Effector memory CD8-positive, alpha-beta T cell (primary cell): ENCODE measurements at regions not wholly inside any gene's neighbourhood (a gene's known extent, or its start where the extent isn't known, plus 50 kb on each side); places are given as distances from the start of the nearest gene placed in this dataset.

Experiments
- ATAC-seq: fragments of 150-1000 bp; cut with Tn5 transposase; replicated peaks from 2 replicates; pipeline ENCODE4 v1.10.0; 2021; ENCODE audit warnings: mild to moderate bottlenecking, moderate library complexity
- DNase-seq, 3 experiments: peaks; one replicate each; pipeline ENCODE4 v3.0.0; 2021
- H3K27ac Mint-ChIP-seq, 2 donors: one replicate each; pipeline ENCODE4 v1.8.0; 2022; ENCODE audit warnings: mild to moderate bottlenecking in 2 of 2, mixed read lengths in 2 of 2, moderate library complexity in 2 of 2
- H3K27me3 Mint-ChIP-seq, 2 donors: one replicate each; pipeline ENCODE4 v1.8.0; 2022; ENCODE audit warnings: mixed read lengths in 2 of 2
- H3K36me3 Mint-ChIP-seq: one replicate; pipeline ENCODE4 v1.8.0; 2022; ENCODE audit warnings: mild to moderate bottlenecking, moderate library complexity, mixed read lengths; ENCODE audit not compliant: insufficient read depth
- H3K4me1 Mint-ChIP-seq, 2 donors: one replicate each; pipeline ENCODE4 v1.8.0; 2022; ENCODE audit warnings: low read depth in 2 of 2, mixed read lengths in 2 of 2
- H3K4me3 Mint-ChIP-seq, 2 donors: one replicate each; pipeline ENCODE4 v1.8.0; 2022; ENCODE audit warnings: mild to moderate bottlenecking in 2 of 2, mixed read lengths in 2 of 2, moderate library complexity in 2 of 2
- H3K9me3 Mint-ChIP-seq, 2 donors: one replicate each; pipeline ENCODE4 v1.8.0; 2022; ENCODE audit warnings: mixed read lengths in 2 of 2

DNA sequence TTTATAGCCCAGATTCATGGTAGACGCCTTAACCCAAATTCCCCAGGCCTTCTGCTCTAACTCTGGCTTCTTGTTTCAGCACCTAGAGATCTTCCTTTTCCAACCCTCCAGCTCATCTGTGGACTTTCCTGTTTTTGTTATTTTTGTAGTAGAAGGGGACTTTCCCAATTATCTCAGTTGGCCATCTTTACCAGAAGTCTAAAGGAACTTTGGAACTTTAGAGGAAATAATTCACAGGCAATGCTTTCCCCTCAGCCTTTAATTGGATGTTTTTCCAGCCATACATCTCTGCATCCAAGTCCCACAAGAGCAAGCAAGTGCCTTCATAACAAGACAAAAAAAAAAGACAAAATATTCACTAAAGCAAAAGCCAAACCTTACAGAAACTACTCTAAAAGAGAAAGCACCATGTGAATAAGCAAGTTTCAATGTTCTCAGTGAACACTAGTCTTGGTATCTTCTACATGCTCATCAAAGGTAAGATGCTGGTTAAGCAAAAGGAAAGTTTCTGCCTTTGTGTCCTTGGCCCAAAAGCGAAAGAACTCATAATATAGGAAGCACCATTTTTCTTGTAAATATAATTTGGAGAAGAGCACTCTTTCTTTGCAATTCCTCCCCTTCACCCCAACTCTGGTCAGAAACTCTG, 377.3 kb downstream of the SETD4 start:
- Mint-ChIP-seq H3K4me1 (no peaks in the 10 kb centered on the region), H3K4me3 (no peak overlapping the region), H3K27ac (no peak overlapping the region), H3K27me3 (peaks cover 44 to 48% of the 10 kb centered on the region in 2 donors), H3K9me3 (no peaks in the 10 kb centered on the region), H3K36me3 (no peaks in the 10 kb centered on the region)
- ATAC-seq (no peak), DNase-seq (no peak)

- peaks cover 33 to 38% of the 10 kb centered on the region in 2 donors for H3K27me3 Mint-ChIP-seq
- ATAC-seq (no peak), DNase-seq (no peak)
- H3K9me3 Mint-ChIP-seq, result no peaks in the 10 kb centered on the region
- H3K36me3 Mint-ChIP-seq, result no peaks in the 10 kb centered on the region
- no peak overlapping the region for H3K27ac Mint-ChIP-seq
- no peak overlapping the region for H3K4me3 Mint-ChIP-seq
- H3K4me1 Mint-ChIP-seq, result no peaks in the 10 kb centered on the region
Measured at GRCh38 chr21:35681946-35682345, 378.4 kb downstream of the SETD4 start.

GRCh38 chr21:35679076-35679475, 381.2 kb downstream of the SETD4 start:
- DNase-seq (no peak), ATAC-seq (no peak)
- Mint-ChIP-seq H3K9me3 (no peaks in the 10 kb centered on the region), H3K4me3 (no peak overlapping the region), H3K27me3 (peaks cover 32 to 46% of the 10 kb centered on the region in 2 donors), H3K4me1 (no peaks in the 10 kb centered on the region), H3K27ac (no peak overlapping the region), H3K36me3 (no peaks in the 10 kb centered on the region)

DNA sequence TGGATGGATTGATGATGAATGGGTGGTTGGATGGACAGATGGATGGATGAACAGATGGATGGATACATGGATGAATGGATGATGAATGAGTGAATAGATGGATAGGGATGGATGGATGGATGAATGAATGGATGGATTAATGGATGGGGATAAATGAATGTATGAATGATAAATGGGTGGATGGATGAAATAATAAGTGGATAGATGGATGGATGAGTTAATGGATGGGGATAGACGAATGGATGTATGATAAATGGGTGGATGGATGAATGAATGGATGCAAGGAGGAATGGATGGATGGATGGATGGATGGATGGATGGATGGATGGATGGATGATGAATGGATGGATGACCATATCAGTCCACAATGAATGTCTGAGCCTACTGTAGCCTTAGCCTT, 381.9 kb downstream of the SETD4 start:
- Mint-ChIP-seq H3K27me3 (peaks cover 32 to 52% of the 10 kb centered on the region in 2 donors), H3K4me1 (no peaks in the 10 kb centered on the region), H3K36me3 (no peaks in the 10 kb centered on the region), H3K27ac (no peak overlapping the region), H3K9me3 (no peaks in the 10 kb centered on the region), H3K4me3 (no peak overlapping the region)
- DNase-seq (no peak), ATAC-seq (no peak)

DNA sequence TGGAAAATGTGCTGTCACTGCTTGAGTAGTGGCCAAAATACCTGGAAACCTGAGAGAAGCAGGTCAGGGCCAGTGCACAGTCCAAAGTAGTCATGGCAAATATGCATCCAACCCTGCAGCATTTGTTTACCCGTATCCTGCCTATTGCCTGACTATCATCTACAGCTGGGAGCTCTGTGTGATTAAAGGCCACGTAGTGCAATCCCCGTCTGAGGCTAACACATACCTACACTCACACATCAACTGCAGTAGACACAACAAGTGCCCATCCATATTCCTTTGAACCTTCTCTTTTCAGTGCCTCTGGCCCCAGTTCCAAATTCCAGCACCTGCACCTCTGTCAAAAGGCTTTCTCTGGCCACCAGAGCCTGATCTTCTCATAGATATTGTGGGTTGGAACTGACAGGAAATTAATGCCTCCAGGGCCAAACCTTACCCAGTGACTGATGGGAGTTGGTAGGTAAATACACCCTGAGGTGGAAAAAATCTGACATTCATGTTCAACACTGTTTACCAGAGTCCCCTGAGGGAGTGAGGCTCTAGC, 383.0 kb downstream of the SETD4 start:
- no peak overlapping the region for H3K4me3 Mint-ChIP-seq
- no peaks in the 10 kb centered on the region for H3K4me1 Mint-ChIP-seq
- no peaks in the 10 kb centered on the region for H3K36me3 Mint-ChIP-seq
- peaks cover 33 to 47% of the 10 kb centered on the region in 2 donors for H3K27me3 Mint-ChIP-seq
- no peak for ATAC-seq
- H3K9me3 Mint-ChIP-seq, result no peaks in the 10 kb centered on the region
- H3K27ac Mint-ChIP-seq, result no peak overlapping the region
- DNase-seq, result no peak

GRCh38 chr21:35674895-35675470, 385.3 kb downstream of the SETD4 start:
- H3K27me3 Mint-ChIP-seq, result peaks cover 36 to 42% of the 10 kb centered on the region in 2 donors
- ATAC-seq (no peak), DNase-seq (no peak)
- H3K27ac Mint-ChIP-seq, result no peak overlapping the region
- H3K36me3 Mint-ChIP-seq, result no peaks in the 10 kb centered on the region
- no peaks in the 10 kb centered on the region for H3K9me3 Mint-ChIP-seq
- H3K4me1 Mint-ChIP-seq, result no peaks in the 10 kb centered on the region
- no peak overlapping the region for H3K4me3 Mint-ChIP-seq

DNA sequence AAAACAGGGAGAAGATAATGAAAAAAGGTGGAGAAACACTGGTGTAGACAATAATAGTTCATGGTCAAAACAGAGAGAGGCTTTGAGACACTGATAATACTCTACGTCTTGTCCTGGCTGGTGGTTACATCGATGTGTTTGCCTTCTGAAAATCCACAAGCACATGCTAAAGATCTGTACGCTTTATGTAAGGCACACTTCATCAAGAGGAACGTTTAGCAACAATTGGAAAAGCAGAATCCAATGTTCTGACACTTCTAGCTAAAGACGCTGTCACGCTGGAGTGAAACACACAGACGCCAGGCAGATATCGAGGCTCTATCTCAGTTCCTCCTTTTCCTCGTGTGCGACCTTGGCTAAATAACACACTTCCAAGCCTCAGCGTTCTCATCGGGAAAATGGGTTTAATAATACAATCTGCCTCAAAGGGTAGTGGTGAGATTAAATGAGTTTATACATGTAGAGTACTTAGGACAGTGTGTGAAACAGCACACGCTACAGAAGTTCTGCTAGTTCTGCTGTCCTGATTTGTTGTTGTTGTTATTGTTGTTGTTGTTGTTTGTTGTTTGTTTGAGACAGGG, 386.1 kb downstream of the SETD4 start:
- H3K4me1 Mint-ChIP-seq, result no peaks in the 10 kb centered on the region
- ATAC-seq, result no peak
- H3K27me3 Mint-ChIP-seq, result peaks cover 36 to 43% of the 10 kb centered on the region in 2 donors
- H3K36me3 Mint-ChIP-seq, result no peaks in the 10 kb centered on the region
- no peaks in the 10 kb centered on the region for H3K9me3 Mint-ChIP-seq
- no peak overlapping the region for H3K27ac Mint-ChIP-seq
- no peak overlapping the region for H3K4me3 Mint-ChIP-seq
- DNase-seq, result no peak

DNA sequence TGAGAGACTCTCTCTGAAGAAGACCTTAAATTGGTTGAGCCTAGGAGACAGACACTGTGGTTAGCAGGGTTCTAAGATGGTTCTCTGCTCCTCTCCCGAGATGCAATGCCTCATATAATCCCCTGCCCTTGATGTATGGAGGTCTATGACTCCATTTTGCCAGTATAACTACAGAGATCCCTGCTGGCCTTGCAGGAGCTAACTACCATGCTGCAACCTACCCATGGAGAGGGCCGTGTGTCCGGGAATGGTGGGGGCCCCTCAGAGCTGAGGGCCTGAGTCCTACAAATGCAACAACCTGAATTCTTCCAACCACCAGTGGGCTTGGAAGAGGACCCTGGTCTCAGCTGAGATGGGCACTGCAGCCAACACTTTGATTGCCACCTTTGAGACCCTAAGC, 388.0 kb downstream of the SETD4 start:
- Mint-ChIP-seq H3K9me3 (no peaks in the 10 kb centered on the region), H3K27me3 (peaks cover 50 to 55% of the 10 kb centered on the region in 2 donors), H3K27ac (no peak overlapping the region), H3K4me3 (no peak overlapping the region), H3K36me3 (no peaks in the 10 kb centered on the region), H3K4me1 (no peaks in the 10 kb centered on the region)
- DNase-seq, result no peak
- no peak for ATAC-seq

GRCh38 chr21:35664683-35665082, 395.6 kb downstream of the SETD4 start:
- no peak overlapping the region for H3K4me3 Mint-ChIP-seq
- no peak for ATAC-seq
- H3K27ac Mint-ChIP-seq, result no peak overlapping the region
- peaks cover 6% of the 10 kb centered on the region for H3K36me3 Mint-ChIP-seq
- H3K9me3 Mint-ChIP-seq, result no peaks in the 10 kb centered on the region
- no peaks in the 10 kb centered on the region for H3K4me1 Mint-ChIP-seq
- H3K27me3 Mint-ChIP-seq, result peaks cover 31 to 48% of the 10 kb centered on the region in 2 donors
- no peak for DNase-seq

GRCh38 chr21:35663856-35664606, 396.3 kb downstream of the SETD4 start:
- H3K4me3 Mint-ChIP-seq, result no peak overlapping the region
- peaks cover 6% of the 10 kb centered on the region for H3K36me3 Mint-ChIP-seq
- ATAC-seq (no peak), DNase-seq (no peak)
- no peaks in the 10 kb centered on the region for H3K9me3 Mint-ChIP-seq
- H3K4me1 Mint-ChIP-seq, result no peaks in the 10 kb centered on the region
- no peak overlapping the region for H3K27ac Mint-ChIP-seq
- peaks cover 31 to 46% of the 10 kb centered on the region in 2 donors for H3K27me3 Mint-ChIP-seq

GRCh38 chr21:35658242-35658641, 402.1 kb downstream of the SETD4 start:
- Mint-ChIP-seq H3K36me3 (peaks cover 4% of the 10 kb centered on the region), H3K4me1 (no peaks in the 10 kb centered on the region), H3K9me3 (no peaks in the 10 kb centered on the region), H3K27ac (no peak overlapping the region), H3K27me3 (peaks cover 23 to 36% of the 10 kb centered on the region in 2 donors), H3K4me3 (no peak overlapping the region)
- DNase-seq, result no peak
- ATAC-seq, result no peak

GRCh38 chr21:35652872-35653271, 407.5 kb downstream of the SETD4 start:
- ATAC-seq, result no peak

DNA sequence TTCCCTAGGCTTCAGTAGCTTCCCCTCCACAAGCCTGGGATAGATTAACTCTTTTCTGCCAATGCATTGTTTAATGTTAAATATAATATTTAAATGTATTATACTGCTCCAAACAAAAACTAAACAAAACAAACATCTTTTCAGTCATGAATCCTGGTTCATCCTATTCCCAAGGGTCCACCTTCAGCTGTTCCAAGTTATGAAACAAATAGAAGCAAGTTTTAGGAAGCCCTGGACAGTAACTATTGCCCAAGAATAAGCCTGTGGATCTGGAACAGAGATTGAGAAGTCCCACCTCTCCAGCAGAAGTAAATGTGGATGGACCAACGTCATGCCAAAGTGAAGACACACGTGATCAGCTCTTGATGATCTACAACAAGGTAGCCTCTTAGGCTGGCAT, 408.1 kb downstream of the SETD4 start:
- Mint-ChIP-seq H3K27ac (no peak overlapping the region), H3K4me1 (no peaks in the 10 kb centered on the region), H3K9me3 (no peaks in the 10 kb centered on the region), H3K27me3 (peaks cover 65 to 71% of the 10 kb centered on the region in 2 donors), H3K4me3 (no peak overlapping the region), H3K36me3 (no peaks in the 10 kb centered on the region)
- ATAC-seq, result no peak
- no peak for DNase-seq

More at GRCh38 chr21:35652872-35653271, 407.5 kb downstream of the SETD4 start:
- H3K36me3 Mint-ChIP-seq, result no peaks in the 10 kb centered on the region
- no peaks in the 10 kb centered on the region for H3K9me3 Mint-ChIP-seq
- no peaks in the 10 kb centered on the region for H3K4me1 Mint-ChIP-seq
- no peak for DNase-seq
- no peak overlapping the region for H3K27ac Mint-ChIP-seq
- no peak overlapping the region for H3K4me3 Mint-ChIP-seq
- peaks cover 68 to 71% of the 10 kb centered on the region in 2 donors for H3K27me3 Mint-ChIP-seq
